Caco-2 (cell line): ENCODE measurements at regions not wholly inside any gene's neighbourhood (a gene's known extent, or its start where the extent isn't known, plus 50 kb on each side); places are given as distances from the start of the nearest gene placed in this dataset.

ENCODE experiments used
- BruUV-seq: library from RNA; stranded (reverse); fragments of 400-500 nt; replicated peaks from 2 replicates; lab custom pipeline; 2021; lab: Mats Ljungman, UMichigan
- CTCF ChIA-PET: fragments of 300-600 bp; sonication (Branson Sonifier 250); formaldehyde crosslinking; loops from one replicate; lab custom pipeline; 2022; ENCODE audit warnings: antibody characterized with exemption; lab: Charles Lee
- POLR2A ChIA-PET: fragments of 300-600 bp; sonication (Branson Sonifier 250); formaldehyde crosslinking; loops from one replicate; lab custom pipeline; 2022; ENCODE audit warnings: antibody characterized with exemption; lab: Charles Lee
- DNase-seq, 2 experiments: peaks; one replicate each; pipeline versions ENCODE4 v3.0.0 to v3.0.0-alpha.2; 2020 to 2022
- H3K27me3 ChIP-seq: replicated peaks from 2 replicates; pipeline ENCODE4 v1.6.0; 2011; ENCODE audit warnings: low read length; ENCODE audit not compliant: control insufficient read depth, insufficient read depth
- H3K36me3 ChIP-seq: 2 replicates; pipeline ENCODE4 v1.5.1; 2011; ENCODE audit warnings: low read length; ENCODE audit not compliant: control insufficient read depth, insufficient read depth
- H3K4me1 ChIP-seq: fragments of 250-450 bp; sonication (Bioruptor Pico); 2 replicates; pipeline ENCODE4 v1.5.1; 2020; ENCODE audit warnings: mild to moderate bottlenecking
- H3K4me3 ChIP-seq: 2 replicates; pipeline ENCODE4 v1.5.1; 2011; ENCODE audit warnings: low read depth, mild to moderate bottlenecking, control low read depth, low read length
- H3K9me3 ChIP-seq: fragments of 250-450 bp; sonication (Bioruptor Pico); 2 replicates; pipeline ENCODE4 v1.5.1; 2020; ENCODE audit warnings: mild to moderate bottlenecking, moderate library complexity
- H3K27ac Mint-ChIP-seq: one replicate; pipeline ENCODE4 v1.8.0; 2022; ENCODE audit warnings: mixed read lengths; ENCODE audit not compliant: unreplicated experiment
- H3K27me3 Mint-ChIP-seq: one replicate; pipeline ENCODE4 v1.8.0; 2022; ENCODE audit warnings: mixed read lengths; ENCODE audit not compliant: insufficient read depth, unreplicated experiment
- H3K36me3 Mint-ChIP-seq: one replicate; pipeline ENCODE4 v1.8.0; 2022; ENCODE audit warnings: mild to moderate bottlenecking, mixed read lengths; ENCODE audit not compliant: insufficient read depth, unreplicated experiment
- H3K4me1 Mint-ChIP-seq: one replicate; pipeline ENCODE4 v1.8.0; 2022; ENCODE audit warnings: low read depth, mixed read lengths; ENCODE audit not compliant: unreplicated experiment
- H3K4me3 Mint-ChIP-seq: one replicate; pipeline ENCODE4 v1.8.0; 2022; ENCODE audit warnings: mild to moderate bottlenecking, moderate library complexity, mixed read lengths; ENCODE audit not compliant: unreplicated experiment
- H3K9me3 Mint-ChIP-seq: one replicate; pipeline ENCODE4 v1.8.0; 2022; ENCODE audit warnings: mixed read lengths; ENCODE audit not compliant: unreplicated experiment
- intact Hi-C: fragments of 100-400 bp; cut with micrococcal nuclease; formaldehyde crosslinking; loops from one replicate; pipeline ENCODE4 v1.10.0; 2022; ENCODE audit not compliant: unreplicated experiment
- TF ChIP-seq, protein P1 (sequence below), 2 experiments: fragments of 200-600 bp in 1 of 2; IDR thresholded peaks; 1 replicate in 1 of 2; 2 replicates in 1 of 2; pipeline versions ENCODE4 v1.5.1 to v1.8.0; 2011 to 2022; ENCODE audit warnings: antibody characterized with exemption in 1 of 2, control low read depth in 1 of 2, inconsistent platforms in 1 of 2, low read depth in 1 of 2, low read length in 1 of 2, mild to moderate bottlenecking in 1 of 2, moderate library complexity in 1 of 2; ENCODE audit not compliant: insufficient read depth in 1 of 2, severe bottlenecking in 1 of 2, unreplicated experiment in 1 of 2

DNA sequence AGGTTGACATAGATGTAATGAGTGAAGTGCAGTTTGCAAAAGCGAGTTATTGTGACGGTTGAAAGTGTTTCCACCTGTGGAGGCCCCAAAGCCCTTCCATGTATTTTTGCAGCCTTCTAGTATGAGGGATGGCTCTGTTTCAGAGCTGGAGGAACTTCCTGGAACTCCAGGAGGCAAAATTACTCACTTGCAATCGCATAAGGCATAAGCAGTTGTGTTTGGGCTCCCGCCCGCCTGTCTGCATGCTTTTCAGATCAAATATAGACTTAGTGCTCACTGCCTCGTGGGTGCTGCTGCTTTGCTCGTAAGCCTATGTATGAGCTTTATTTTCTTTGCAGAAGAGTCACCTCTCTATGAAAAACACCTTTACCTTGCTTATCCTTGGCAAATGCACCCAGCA lies 146.8 kb upstream of the LARGE1 start:
- no peaks in the 10 kb centered on the region for H3K4me1 ChIP-seq
- CTCF ChIA-PET = no interaction called here
- H3K27me3 ChIP-seq = no peaks in the 10 kb centered on the region
- H3K36me3 ChIP-seq = no peaks in the 10 kb centered on the region
- H3K27ac Mint-ChIP-seq = no peak overlapping the region
- H3K9me3 ChIP-seq = no peaks in the 10 kb centered on the region
- H3K4me1 Mint-ChIP-seq = no peaks in the 10 kb centered on the region
- POLR2A ChIA-PET = no interaction called here
- peaks cover 13% of the 10 kb centered on the region for H3K27me3 Mint-ChIP-seq
- BruUV-seq = no TSS peak
- DNase-seq = no peak
- peaks cover 4% of the 10 kb centered on the region for H3K9me3 Mint-ChIP-seq
- no peak overlapping the region for H3K4me3 ChIP-seq
- peaks cover 2% of the 10 kb centered on the region for H3K36me3 Mint-ChIP-seq
- intact Hi-C loops = no loop called here
- H3K4me3 Mint-ChIP-seq = no peak overlapping the region
- TF ChIP-seq, protein P1, sequence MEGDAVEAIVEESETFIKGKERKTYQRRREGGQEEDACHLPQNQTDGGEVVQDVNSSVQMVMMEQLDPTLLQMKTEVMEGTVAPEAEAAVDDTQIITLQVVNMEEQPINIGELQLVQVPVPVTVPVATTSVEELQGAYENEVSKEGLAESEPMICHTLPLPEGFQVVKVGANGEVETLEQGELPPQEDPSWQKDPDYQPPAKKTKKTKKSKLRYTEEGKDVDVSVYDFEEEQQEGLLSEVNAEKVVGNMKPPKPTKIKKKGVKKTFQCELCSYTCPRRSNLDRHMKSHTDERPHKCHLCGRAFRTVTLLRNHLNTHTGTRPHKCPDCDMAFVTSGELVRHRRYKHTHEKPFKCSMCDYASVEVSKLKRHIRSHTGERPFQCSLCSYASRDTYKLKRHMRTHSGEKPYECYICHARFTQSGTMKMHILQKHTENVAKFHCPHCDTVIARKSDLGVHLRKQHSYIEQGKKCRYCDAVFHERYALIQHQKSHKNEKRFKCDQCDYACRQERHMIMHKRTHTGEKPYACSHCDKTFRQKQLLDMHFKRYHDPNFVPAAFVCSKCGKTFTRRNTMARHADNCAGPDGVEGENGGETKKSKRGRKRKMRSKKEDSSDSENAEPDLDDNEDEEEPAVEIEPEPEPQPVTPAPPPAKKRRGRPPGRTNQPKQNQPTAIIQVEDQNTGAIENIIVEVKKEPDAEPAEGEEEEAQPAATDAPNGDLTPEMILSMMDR (IDR thresholded peaks at IDR 0.05; ENCODE audit: insufficient read depth in 1 of 2, low read depth in 1 of 2, low read length in 1 of 2, severe bottlenecking in 1 of 2, unreplicated experiment in 1 of 2) = no peak

DNA sequence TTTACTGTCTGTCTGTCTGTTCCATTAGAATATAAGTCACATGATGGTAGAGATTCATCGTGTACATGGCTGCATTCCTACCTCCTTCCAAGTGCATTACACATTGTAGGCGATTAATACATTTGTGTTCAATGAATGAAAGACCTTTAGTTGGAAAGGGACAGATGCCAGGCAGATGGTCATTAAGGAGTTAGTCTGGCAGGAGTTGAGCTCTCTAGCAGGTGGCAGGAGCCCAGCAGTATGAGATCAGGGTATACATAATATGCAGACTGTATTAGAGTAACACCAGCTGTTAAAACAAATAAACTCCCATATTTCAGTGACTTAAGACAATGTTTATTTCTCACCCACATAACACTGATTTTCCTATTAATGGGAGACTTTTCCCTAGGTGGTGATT lies 147.7 kb upstream of the LARGE1 start:
- DNase-seq = no peak
- BruUV-seq = no TSS peak
- intact Hi-C loops = no loop called here
- POLR2A ChIA-PET = no interaction called here
- H3K36me3 Mint-ChIP-seq = no peaks in the 10 kb centered on the region
- no peaks in the 10 kb centered on the region for H3K4me1 ChIP-seq
- CTCF ChIA-PET = no interaction called here
- H3K9me3 Mint-ChIP-seq = no peaks in the 10 kb centered on the region
- H3K4me3 Mint-ChIP-seq = no peak overlapping the region
- no peaks in the 10 kb centered on the region for H3K4me1 Mint-ChIP-seq
- H3K9me3 ChIP-seq = no peaks in the 10 kb centered on the region
- no peak overlapping the region for H3K4me3 ChIP-seq
- no peak overlapping the region for H3K27ac Mint-ChIP-seq
- TF ChIP-seq, protein P1 (IDR thresholded peaks at IDR 0.05; ENCODE audit: insufficient read depth in 1 of 2, low read depth in 1 of 2, low read length in 1 of 2, severe bottlenecking in 1 of 2, unreplicated experiment in 1 of 2) = no peak
- H3K27me3 Mint-ChIP-seq = peaks cover 13% of the 10 kb centered on the region
- H3K36me3 ChIP-seq = no peaks in the 10 kb centered on the region
- H3K27me3 ChIP-seq = no peaks in the 10 kb centered on the region

DNA sequence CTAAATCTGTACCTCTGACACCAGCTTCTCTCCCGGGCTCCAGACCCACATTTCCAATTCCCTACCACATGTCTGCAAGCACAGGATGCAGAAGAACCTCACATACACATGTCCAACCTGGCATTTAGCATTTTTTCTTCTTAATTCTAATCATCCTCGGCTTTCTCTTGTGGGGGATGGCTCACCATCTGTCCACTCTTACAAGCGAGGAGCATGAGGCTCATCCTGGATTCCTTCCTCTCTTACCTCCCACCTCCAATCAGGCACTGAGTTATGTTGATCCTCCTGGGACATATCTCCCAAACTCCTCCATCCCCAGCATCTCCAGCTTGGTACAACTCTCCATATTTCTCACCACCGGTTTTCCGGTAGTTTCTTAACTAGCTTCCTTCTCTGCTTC lies 149.8 kb upstream of the LARGE1 start:
- H3K27me3 ChIP-seq = no peaks in the 10 kb centered on the region
- TF ChIP-seq, protein P1 (IDR thresholded peaks at IDR 0.05; ENCODE audit: insufficient read depth in 1 of 2, low read depth in 1 of 2, low read length in 1 of 2, severe bottlenecking in 1 of 2, unreplicated experiment in 1 of 2) = no peak
- no TSS peak for BruUV-seq
- H3K27ac Mint-ChIP-seq = no peak overlapping the region
- H3K9me3 ChIP-seq = no peaks in the 10 kb centered on the region
- H3K4me1 Mint-ChIP-seq = no peaks in the 10 kb centered on the region
- no peak overlapping the region for H3K4me3 ChIP-seq
- H3K27me3 Mint-ChIP-seq = peaks cover 19% of the 10 kb centered on the region
- H3K36me3 Mint-ChIP-seq = no peaks in the 10 kb centered on the region
- H3K4me1 ChIP-seq = no peaks in the 10 kb centered on the region
- no peaks in the 10 kb centered on the region for H3K9me3 Mint-ChIP-seq
- no peak overlapping the region for H3K4me3 Mint-ChIP-seq
- CTCF ChIA-PET = interaction anchor here (0.6 kb wide), 1 partner anchor 38 kb away, joined by 5 read pairs; no protein-coding TSS in a partner anchor
- POLR2A ChIA-PET = no interaction called here
- no peak for DNase-seq
- intact Hi-C loops = no loop called here
- no peaks in the 10 kb centered on the region for H3K36me3 ChIP-seq
